ENCODE measurements at regions not wholly inside any gene's neighbourhood (a gene's known extent, or its start where the extent isn't known, plus 50 kb on each side); places are given as distances from the start of the nearest gene placed in this dataset.
"Not testable (repeated sequence)": the region's sequence is repeated elsewhere in the genome, so short reads cannot be mapped to it uniquely, and the experiment has no call there.

DNA sequence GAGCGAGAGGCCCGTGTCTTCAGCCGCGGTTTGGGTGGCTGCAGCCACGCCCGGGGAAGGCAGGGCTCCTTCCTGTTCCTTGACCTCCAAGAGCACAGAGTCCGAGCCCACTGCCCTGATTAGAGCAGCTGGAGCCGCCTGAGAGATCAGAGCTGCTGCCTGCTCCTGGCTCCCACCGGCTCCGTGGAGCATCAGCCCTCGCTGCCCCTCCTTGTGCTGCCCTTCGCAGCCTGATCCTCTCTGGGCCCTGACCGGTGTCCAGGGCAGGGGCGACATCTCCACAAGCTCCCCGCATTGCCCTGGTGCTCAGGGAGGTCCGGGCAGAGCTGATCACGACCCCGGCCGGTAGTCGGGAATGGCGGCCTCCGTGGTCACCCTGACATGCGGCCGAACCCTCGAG is 365.3 kb downstream of the TP53TG3F start:
- TF ChIP-seq, protein P1, sequence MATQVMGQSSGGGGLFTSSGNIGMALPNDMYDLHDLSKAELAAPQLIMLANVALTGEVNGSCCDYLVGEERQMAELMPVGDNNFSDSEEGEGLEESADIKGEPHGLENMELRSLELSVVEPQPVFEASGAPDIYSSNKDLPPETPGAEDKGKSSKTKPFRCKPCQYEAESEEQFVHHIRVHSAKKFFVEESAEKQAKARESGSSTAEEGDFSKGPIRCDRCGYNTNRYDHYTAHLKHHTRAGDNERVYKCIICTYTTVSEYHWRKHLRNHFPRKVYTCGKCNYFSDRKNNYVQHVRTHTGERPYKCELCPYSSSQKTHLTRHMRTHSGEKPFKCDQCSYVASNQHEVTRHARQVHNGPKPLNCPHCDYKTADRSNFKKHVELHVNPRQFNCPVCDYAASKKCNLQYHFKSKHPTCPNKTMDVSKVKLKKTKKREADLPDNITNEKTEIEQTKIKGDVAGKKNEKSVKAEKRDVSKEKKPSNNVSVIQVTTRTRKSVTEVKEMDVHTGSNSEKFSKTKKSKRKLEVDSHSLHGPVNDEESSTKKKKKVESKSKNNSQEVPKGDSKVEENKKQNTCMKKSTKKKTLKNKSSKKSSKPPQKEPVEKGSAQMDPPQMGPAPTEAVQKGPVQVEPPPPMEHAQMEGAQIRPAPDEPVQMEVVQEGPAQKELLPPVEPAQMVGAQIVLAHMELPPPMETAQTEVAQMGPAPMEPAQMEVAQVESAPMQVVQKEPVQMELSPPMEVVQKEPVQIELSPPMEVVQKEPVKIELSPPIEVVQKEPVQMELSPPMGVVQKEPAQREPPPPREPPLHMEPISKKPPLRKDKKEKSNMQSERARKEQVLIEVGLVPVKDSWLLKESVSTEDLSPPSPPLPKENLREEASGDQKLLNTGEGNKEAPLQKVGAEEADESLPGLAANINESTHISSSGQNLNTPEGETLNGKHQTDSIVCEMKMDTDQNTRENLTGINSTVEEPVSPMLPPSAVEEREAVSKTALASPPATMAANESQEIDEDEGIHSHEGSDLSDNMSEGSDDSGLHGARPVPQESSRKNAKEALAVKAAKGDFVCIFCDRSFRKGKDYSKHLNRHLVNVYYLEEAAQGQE (IDR thresholded peaks at IDR 0.05; ENCODE audit: insufficient replicate concordance, low read depth): not testable (repeated sequence)
- TF ChIP-seq, protein P2, sequence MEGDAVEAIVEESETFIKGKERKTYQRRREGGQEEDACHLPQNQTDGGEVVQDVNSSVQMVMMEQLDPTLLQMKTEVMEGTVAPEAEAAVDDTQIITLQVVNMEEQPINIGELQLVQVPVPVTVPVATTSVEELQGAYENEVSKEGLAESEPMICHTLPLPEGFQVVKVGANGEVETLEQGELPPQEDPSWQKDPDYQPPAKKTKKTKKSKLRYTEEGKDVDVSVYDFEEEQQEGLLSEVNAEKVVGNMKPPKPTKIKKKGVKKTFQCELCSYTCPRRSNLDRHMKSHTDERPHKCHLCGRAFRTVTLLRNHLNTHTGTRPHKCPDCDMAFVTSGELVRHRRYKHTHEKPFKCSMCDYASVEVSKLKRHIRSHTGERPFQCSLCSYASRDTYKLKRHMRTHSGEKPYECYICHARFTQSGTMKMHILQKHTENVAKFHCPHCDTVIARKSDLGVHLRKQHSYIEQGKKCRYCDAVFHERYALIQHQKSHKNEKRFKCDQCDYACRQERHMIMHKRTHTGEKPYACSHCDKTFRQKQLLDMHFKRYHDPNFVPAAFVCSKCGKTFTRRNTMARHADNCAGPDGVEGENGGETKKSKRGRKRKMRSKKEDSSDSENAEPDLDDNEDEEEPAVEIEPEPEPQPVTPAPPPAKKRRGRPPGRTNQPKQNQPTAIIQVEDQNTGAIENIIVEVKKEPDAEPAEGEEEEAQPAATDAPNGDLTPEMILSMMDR (IDR thresholded peaks at IDR 0.05; ENCODE audit: insufficient read depth, low read length): not testable (repeated sequence)
- TF ChIP-seq GABPA (IDR thresholded peaks at IDR 0.05; ENCODE audit: low read depth): not testable (repeated sequence)
